Parathyroid adenoma (tissue), 2 donors: ENCODE measurements at regions not wholly inside any gene's neighbourhood (a gene's known extent, or its start where the extent isn't known, plus 50 kb on each side); places are given as distances from the start of the nearest gene placed in this dataset.
A peak's percentile ranks its signal among the peaks of the same experiment; 100 is the strongest.

Source experiments
- H2AFZ ChIP-seq: fragments of 300-600 bp; sonication (generic); one replicate; pipeline ENCODE4 v1.7.0; 2017; ENCODE audit warnings: antibody characterized with exemption, mild to moderate bottlenecking
- H3K27ac ChIP-seq: fragments of 300-600 bp; sonication (generic); one replicate; pipeline ENCODE4 v1.7.0; 2017
- H3K27me3 ChIP-seq: fragments of 300-600 bp; sonication (generic); one replicate; pipeline ENCODE4 v1.7.0; 2017; ENCODE audit warnings: low read length; ENCODE audit not compliant: control insufficient read depth, insufficient read depth
- H3K36me3 ChIP-seq: fragments of 300-600 bp; sonication (generic); one replicate; pipeline ENCODE4 v1.7.0; 2017; ENCODE audit warnings: low read length; ENCODE audit not compliant: control insufficient read depth, insufficient read depth
- H3K4me1 ChIP-seq: fragments of 300-600 bp; sonication (generic); one replicate; pipeline ENCODE4 v1.7.0; 2017; ENCODE audit warnings: control low read depth
- H3K4me2 ChIP-seq: fragments of 300-600 bp; sonication (generic); one replicate; pipeline ENCODE4 v1.7.0; 2017; ENCODE audit warnings: low read length
- H3K4me3 ChIP-seq: fragments of 300-600 bp; sonication (generic); one replicate; pipeline ENCODE4 v1.7.0; 2017; ENCODE audit warnings: low read depth, low read length
- H3K79me2 ChIP-seq: fragments of 300-600 bp; sonication (generic); one replicate; pipeline ENCODE4 v1.7.0; 2017; ENCODE audit warnings: control low read depth
- H3K9ac ChIP-seq: fragments of 300-600 bp; sonication (generic); one replicate; pipeline ENCODE4 v1.7.0; 2017; ENCODE audit warnings: mild to moderate bottlenecking
- H3K9me3 ChIP-seq: fragments of 300-600 bp; sonication (generic); one replicate; pipeline ENCODE4 v1.7.0; 2017; ENCODE audit warnings: low read length; ENCODE audit not compliant: control insufficient read depth
- TF ChIP-seq, protein P1 (sequence below): fragments of 300-600 bp; sonication (generic); IDR thresholded peaks from one replicate; pipeline ENCODE4 v1.7.0; 2017; ENCODE audit warnings: antibody characterized with exemption, mild to moderate bottlenecking
- donor health status: primary hyperparathyroidism.

DNA sequence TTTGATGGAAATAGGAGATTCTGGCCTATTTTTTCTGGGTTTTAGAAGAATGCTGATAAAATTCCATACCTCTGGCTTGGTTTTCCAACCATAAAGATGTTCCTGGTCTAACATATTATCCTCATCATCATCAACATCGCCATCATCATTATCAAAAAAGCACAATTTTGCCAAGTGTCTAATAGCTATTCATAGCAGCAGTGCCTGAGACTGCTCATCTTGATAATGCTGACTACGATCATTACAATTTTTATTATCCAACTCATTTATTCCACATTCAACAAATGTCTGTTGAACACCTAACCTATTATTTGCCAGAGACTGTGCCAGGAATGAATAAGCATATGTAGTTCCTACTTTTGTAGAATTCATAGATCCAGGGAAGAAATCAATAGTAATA is 303.5 kb upstream of the GATB start:
- no peaks in the 10 kb centered on the region for H3K9me3 ChIP-seq
- no peak overlapping the region for H3K9ac ChIP-seq
- TF ChIP-seq, protein P1, sequence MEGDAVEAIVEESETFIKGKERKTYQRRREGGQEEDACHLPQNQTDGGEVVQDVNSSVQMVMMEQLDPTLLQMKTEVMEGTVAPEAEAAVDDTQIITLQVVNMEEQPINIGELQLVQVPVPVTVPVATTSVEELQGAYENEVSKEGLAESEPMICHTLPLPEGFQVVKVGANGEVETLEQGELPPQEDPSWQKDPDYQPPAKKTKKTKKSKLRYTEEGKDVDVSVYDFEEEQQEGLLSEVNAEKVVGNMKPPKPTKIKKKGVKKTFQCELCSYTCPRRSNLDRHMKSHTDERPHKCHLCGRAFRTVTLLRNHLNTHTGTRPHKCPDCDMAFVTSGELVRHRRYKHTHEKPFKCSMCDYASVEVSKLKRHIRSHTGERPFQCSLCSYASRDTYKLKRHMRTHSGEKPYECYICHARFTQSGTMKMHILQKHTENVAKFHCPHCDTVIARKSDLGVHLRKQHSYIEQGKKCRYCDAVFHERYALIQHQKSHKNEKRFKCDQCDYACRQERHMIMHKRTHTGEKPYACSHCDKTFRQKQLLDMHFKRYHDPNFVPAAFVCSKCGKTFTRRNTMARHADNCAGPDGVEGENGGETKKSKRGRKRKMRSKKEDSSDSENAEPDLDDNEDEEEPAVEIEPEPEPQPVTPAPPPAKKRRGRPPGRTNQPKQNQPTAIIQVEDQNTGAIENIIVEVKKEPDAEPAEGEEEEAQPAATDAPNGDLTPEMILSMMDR, result no peak
- H3K27ac ChIP-seq, result no peak overlapping the region
- H3K4me2 ChIP-seq, result peak overlapping the region; percentile 36
- no peak overlapping the region for H3K4me3 ChIP-seq
- H3K79me2 ChIP-seq, result no peaks in the 10 kb centered on the region
- no peaks in the 10 kb centered on the region for H3K36me3 ChIP-seq
- H2AFZ ChIP-seq, result peak overlapping the region; percentile 46
- no peaks in the 10 kb centered on the region for H3K27me3 ChIP-seq
- H3K4me1 ChIP-seq, result peaks cover 6% of the 10 kb centered on the region

DNA sequence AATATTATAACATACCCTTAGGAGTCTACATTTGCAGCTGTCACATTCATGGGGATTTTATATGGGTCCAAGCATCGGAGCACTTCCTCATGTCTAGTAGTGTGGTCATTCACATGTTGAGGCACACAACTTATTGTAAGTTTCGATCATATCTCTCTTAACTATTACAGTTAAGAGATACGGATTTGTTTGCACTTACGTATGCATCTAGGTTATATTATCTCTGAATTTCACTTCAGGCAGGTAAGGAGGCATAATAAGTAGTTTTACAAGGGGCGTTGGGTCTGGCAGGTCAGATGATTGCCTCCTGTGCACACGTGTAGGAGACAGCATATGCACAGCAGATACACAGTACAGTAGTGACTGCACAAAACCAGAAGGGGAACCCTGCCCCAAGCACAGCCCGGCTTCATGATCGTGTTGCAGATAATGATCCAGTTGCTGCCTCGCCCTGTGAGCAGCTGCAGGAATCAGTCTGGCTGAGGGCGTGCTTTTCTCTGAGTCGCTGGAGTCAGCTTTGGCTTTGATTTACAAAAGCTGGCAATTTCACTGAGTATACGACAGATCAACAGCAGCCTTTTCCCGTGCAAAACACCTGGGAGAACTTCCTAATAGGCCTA is 302.9 kb upstream of the GATB start:
- no peak overlapping the region for H3K27ac ChIP-seq
- no peaks in the 10 kb centered on the region for H3K9me3 ChIP-seq
- no peaks in the 10 kb centered on the region for H3K79me2 ChIP-seq
- no peaks in the 10 kb centered on the region for H3K27me3 ChIP-seq
- H3K4me1 ChIP-seq, result peaks cover 6% of the 10 kb centered on the region
- peak overlapping the region; percentile 46 for H2AFZ ChIP-seq
- TF ChIP-seq, protein P1, result peak; percentile 26
- H3K9ac ChIP-seq, result no peak overlapping the region
- H3K36me3 ChIP-seq, result no peaks in the 10 kb centered on the region
- H3K4me2 ChIP-seq, result no peak overlapping the region
- no peak overlapping the region for H3K4me3 ChIP-seq

DNA sequence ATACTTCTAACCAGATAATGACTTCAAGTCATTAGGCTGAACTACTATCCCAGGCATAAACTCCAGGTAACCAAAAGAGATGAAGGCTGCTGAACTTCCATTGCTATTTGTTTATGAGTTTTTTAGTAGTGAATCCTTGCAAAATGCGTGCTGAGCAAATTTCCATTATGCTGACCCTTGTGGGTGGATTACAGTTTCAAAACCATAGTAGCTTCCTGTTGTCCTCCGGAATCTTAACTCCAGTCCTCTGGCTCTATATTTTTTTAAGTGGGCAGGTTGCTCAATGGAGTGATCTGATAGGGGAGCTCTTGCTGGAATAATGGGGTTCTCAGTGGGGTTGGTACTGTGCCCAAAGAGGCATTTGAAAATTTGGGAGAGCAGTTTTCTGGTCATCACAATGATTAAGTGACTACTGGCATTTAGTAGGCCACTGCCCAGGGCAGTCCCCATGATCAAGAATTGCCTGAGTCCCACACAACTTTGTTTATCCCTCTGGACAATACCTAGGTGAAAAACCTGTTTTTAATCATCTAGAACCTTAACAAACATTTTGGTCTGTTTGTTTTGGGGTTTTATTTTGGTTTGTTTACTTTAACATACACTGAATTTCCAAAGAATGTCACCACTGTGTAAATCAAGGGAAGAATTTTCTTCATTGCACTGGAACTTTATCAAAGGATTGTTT is 302.3 kb upstream of the GATB start:
- no peaks in the 10 kb centered on the region for H3K79me2 ChIP-seq

DNA sequence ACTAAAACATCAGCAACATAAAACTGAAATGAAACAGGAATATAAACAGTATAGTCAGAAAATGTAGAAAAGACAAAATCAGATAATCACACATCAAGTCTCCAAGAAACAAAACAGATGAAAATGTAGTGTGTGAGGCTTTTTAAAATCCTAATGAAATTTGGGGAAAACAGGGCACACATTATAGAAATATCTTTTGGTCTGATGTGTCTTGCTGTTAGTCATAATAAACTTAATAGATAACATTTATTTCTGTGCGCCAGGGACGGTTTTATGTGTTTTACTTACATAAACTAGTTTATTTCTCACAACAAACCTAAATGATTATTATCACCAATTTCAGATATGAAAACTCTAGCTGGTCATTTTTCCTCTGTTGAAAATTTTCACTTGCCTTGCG is 293.9 kb upstream of the GATB start:
- no peaks in the 10 kb centered on the region for H3K79me2 ChIP-seq
- no peaks in the 10 kb centered on the region for H3K9me3 ChIP-seq
- no peaks in the 10 kb centered on the region for H3K36me3 ChIP-seq
- H3K27me3 ChIP-seq, result no peaks in the 10 kb centered on the region
- no peak overlapping the region for H3K4me3 ChIP-seq
- H3K9ac ChIP-seq, result no peak overlapping the region
- no peaks in the 10 kb centered on the region for H3K4me1 ChIP-seq
- no peak overlapping the region for H3K27ac ChIP-seq
- H3K4me2 ChIP-seq, result no peak overlapping the region
- TF ChIP-seq, protein P1, result no peak
- no peak overlapping the region for H2AFZ ChIP-seq

More for the DNA sequence above, 302.3 kb upstream of the GATB start:
- Histone ChIP-seq H2AFZ (no peak overlapping the region), H3K27ac (no peak overlapping the region), H3K9me3 (no peaks in the 10 kb centered on the region), H3K36me3 (no peaks in the 10 kb centered on the region), H3K9ac (no peak overlapping the region), H3K4me2 (no peak overlapping the region), H3K27me3 (no peaks in the 10 kb centered on the region), H3K4me3 (no peak overlapping the region), H3K4me1 (peaks cover 6% of the 10 kb centered on the region)
- TF ChIP-seq, protein P1, result no peak
